ENCODE measurements at regions not wholly inside any gene's neighbourhood (a gene's known extent, or its start where the extent isn't known, plus 50 kb on each side); places are given as distances from the start of the nearest gene placed in this dataset.

DNA sequence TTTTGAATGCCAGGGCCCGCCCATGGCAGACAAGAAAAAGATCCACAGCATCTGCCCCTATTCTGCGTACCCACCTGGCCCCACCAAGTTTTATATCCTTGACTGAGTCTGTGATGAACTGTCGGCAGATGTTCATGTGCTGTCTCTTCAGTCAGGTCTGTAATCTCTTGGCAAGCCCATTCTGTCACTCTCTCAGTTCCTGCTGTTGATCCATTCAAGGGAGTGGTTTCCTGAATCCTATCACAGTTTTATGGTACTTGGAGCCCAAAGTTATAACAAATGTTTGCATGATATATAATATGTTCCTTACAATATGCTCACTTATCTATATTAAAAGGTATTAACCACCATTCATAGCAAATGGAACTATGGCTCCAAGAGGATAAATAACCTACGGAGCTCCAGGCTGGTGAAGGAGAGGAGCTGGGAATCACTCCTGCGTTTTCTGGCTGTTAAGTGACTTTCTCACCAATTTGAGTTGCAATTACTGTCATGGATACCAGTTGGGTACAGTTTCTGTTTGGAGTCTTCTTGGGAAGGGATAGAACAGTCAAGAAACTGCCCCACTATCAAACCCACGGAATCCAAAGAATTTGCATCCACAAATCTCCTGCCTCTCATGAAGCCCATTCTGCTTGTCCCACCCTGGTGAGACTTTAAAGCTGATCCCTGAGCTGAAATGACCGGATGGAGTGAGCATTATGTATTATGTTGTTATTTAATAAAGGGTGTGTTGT is 103.4 kb upstream of the SPRY4 start:
- TF ChIP-seq POLR2A (IDR thresholded peaks at IDR 0.05; ENCODE audit: low read length) (no peak), GATA1 (IDR thresholded peaks at IDR 0.05; ENCODE audit: low read depth, low read length) (no peak)
- no peak for DNase-seq

GRCh38 chr5:142427529-142427928 is 102.7 kb upstream of the SPRY4 start:
- TF ChIP-seq GATA1 (IDR thresholded peaks at IDR 0.05; ENCODE audit: low read depth, low read length) (no peak), POLR2A (IDR thresholded peaks at IDR 0.05; ENCODE audit: low read length) (no peak)
- DNase-seq, result no peak

GRCh38 chr5:142427015-142427364 is 102.2 kb upstream of the SPRY4 start:
- TF ChIP-seq POLR2A (IDR thresholded peaks at IDR 0.05; ENCODE audit: low read length) (no peak), GATA1 (IDR thresholded peaks at IDR 0.05; ENCODE audit: low read depth, low read length) (no peak)
- DNase-seq, result no peak

DNA sequence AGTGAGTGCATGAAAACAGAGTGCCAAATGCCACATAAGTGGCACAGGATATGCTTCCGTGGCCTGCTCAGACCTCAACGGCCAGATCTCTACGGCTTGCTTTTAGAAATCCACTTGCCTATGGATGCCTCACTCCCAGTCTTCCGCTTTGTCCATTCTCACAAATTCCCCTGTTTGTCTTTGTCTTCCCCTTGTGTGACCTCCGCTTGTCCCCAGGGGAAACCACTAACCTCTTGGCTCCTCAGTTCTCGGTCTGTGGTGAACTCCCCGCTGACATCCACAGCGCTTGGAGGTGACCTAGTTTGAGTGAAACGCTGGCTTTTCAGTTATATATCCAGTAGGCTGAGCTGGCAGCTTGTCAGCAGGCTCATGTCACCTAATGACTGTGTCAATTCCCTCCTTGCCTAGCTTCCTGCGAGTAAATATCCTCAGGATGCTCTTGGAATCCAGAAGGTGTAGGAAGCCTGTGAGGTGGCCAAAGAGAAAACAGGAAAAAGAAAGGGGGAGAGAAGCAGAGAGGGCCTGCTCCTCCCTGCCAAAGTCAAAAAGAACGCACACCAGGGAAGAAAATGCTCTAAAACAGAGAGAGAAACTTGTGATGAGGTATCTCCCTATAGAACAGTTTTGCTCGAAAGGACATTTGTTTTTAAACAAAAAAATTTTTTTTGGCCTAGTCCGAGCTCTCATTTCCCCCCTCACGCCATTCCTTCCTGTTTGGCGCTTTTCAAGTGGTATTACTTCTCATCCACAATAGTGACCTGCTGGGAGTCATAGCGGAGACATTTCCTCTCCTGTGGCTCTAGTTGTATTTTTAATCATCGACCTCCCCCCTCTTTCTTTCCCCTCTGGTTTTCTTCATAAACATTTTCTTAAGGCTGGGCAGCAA is 101.6 kb upstream of the SPRY4 start:
- TF ChIP-seq GATA1 (IDR thresholded peaks at IDR 0.05; ENCODE audit: low read depth, low read length) (no peak), POLR2A (IDR thresholded peaks at IDR 0.05; ENCODE audit: low read length) (no peak)
- DNase-seq, result no peak

GRCh38 chr5:142425286-142426065 is 100.7 kb upstream of the SPRY4 start:
- no peak for DNase-seq
- TF ChIP-seq GATA1 (IDR thresholded peaks at IDR 0.05; ENCODE audit: low read depth, low read length) (no peak), POLR2A (IDR thresholded peaks at IDR 0.05; ENCODE audit: low read length) (no peak)

- no peak for TF ChIP-seq GATA1 (IDR thresholded peaks at IDR 0.05; ENCODE audit: low read depth, low read length)
- no peak for TF ChIP-seq POLR2A (IDR thresholded peaks at IDR 0.05; ENCODE audit: low read length)
- no peak for DNase-seq
These were observed 97.6 kb upstream of the SPRY4 start for GRCh38 chr5:142422429-142422828.

- no peak for DNase-seq
- no peak for TF ChIP-seq GATA1 (IDR thresholded peaks at IDR 0.05; ENCODE audit: low read depth, low read length)
- no peak for TF ChIP-seq POLR2A (IDR thresholded peaks at IDR 0.05; ENCODE audit: low read length)
These were observed 97.0 kb upstream of the SPRY4 start for GRCh38 chr5:142421621-142422397.

DNA sequence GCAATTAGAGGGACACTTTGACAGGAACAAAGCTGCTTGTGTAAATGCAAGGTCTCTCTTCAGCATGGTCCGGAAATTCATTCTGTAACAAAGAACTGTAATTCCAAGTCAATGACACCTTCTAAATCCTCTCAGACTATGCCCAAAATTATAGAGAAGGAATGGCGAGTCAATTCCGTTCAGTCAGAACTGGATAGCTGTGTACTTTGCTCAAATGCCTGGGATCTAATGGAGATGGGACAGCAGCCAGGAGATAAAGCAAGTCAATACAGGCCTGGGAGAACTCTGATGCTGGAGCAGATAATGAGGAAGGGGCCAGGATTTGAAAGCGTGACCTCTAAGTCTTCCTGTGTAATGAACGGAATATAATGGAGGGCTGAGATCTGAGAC is 96.4 kb upstream of the SPRY4 start:
- TF ChIP-seq POLR2A (IDR thresholded peaks at IDR 0.05; ENCODE audit: low read length), result no peak
- TF ChIP-seq GATA1 (IDR thresholded peaks at IDR 0.05; ENCODE audit: low read depth, low read length), result no peak

DNA sequence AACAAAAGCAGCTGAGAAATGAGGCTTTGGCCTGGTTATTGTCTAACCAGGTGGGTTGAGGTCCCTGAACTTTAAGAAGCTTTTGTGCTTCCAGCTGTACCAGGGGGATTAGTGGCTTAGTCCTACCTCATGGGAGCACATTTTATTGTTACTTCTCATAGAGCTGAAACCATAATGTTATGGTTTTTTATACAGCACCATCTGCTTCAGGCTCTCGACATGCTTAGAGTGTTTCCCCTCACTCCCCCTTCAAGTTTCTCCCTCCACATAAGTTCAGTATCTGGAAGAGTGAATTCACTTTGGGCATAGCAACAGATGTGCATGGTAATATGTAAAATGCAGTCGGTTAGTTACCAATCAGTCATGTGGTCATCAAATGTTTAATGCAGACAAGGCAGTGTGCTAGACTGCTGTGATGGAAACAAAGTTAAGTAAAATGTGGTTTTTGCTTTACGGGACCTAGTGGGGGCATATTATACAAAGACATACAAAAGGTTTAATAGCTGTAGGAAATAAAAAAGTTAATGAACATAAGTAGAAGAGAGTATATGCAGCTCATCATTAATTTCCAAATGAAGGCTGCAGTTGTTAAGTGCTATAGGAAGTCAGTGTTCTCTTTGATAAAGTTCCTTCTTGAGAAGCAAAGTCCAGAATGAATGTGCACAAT is 95.9 kb upstream of the SPRY4 start:
- DNase-seq, result no peak
- TF ChIP-seq GATA1 (IDR thresholded peaks at IDR 0.05; ENCODE audit: low read depth, low read length) (no peak), POLR2A (IDR thresholded peaks at IDR 0.05; ENCODE audit: low read length) (no peak)

More for the DNA sequence above, 96.4 kb upstream of the SPRY4 start:
- DNase-seq, result no peak

- no peak for DNase-seq
- TF ChIP-seq GATA1 (IDR thresholded peaks at IDR 0.05; ENCODE audit: low read depth, low read length) (no peak), POLR2A (IDR thresholded peaks at IDR 0.05; ENCODE audit: low read length) (no peak)
These were observed 87.8 kb upstream of the SPRY4 start for GRCh38 chr5:142412581-142412980.

GRCh38 chr5:142411656-142412425 is 87.0 kb upstream of the SPRY4 start:
- TF ChIP-seq GATA1 (IDR thresholded peaks at IDR 0.05; ENCODE audit: low read depth, low read length) (no peak), POLR2A (IDR thresholded peaks at IDR 0.05; ENCODE audit: low read length) (no peak)
- no peak for DNase-seq

- TF ChIP-seq GATA1 (IDR thresholded peaks at IDR 0.05; ENCODE audit: low read depth, low read length) (no peak), POLR2A (IDR thresholded peaks at IDR 0.05; ENCODE audit: low read length) (no peak)
- no peak for DNase-seq
These were observed 86.3 kb upstream of the SPRY4 start for GRCh38 chr5:142411103-142411502.

Measured in erythroblast (primary cell).